B cell (primary cell): ENCODE measurements at regions not wholly inside any gene's neighbourhood (a gene's known extent, or its start where the extent isn't known, plus 50 kb on each side); places are given as distances from the start of the nearest gene placed in this dataset.

ENCODE experiments used
- EZH2 ChIP-seq: IDR thresholded peaks from 2 replicates; pipeline ENCODE4 v1.6.1; 2012; ENCODE audit warnings: borderline replicate concordance, low read depth, mild to moderate bottlenecking, moderate library complexity, low read length; ENCODE audit not compliant: insufficient read depth, poor library complexity, severe bottlenecking
- TF ChIP-seq, protein P1 (sequence below): fragments of 200-600 bp; IDR thresholded peaks from one replicate; pipeline ENCODE4 v1.8.0; 2022; ENCODE audit warnings: antibody characterized with exemption, mild to moderate bottlenecking

- no peak for TF ChIP-seq EZH2
- TF ChIP-seq, protein P1, sequence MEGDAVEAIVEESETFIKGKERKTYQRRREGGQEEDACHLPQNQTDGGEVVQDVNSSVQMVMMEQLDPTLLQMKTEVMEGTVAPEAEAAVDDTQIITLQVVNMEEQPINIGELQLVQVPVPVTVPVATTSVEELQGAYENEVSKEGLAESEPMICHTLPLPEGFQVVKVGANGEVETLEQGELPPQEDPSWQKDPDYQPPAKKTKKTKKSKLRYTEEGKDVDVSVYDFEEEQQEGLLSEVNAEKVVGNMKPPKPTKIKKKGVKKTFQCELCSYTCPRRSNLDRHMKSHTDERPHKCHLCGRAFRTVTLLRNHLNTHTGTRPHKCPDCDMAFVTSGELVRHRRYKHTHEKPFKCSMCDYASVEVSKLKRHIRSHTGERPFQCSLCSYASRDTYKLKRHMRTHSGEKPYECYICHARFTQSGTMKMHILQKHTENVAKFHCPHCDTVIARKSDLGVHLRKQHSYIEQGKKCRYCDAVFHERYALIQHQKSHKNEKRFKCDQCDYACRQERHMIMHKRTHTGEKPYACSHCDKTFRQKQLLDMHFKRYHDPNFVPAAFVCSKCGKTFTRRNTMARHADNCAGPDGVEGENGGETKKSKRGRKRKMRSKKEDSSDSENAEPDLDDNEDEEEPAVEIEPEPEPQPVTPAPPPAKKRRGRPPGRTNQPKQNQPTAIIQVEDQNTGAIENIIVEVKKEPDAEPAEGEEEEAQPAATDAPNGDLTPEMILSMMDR: no peak
These were observed 406.0 kb upstream of the EDA2R start for GRCh38 chrX:67044866-67045265.
